Smooth muscle cell (in vitro differentiated cells): ENCODE measurements at regions not wholly inside any gene's neighbourhood (a gene's known extent, or its start where the extent isn't known, plus 50 kb on each side); places are given as distances from the start of the nearest gene placed in this dataset.

Experiments
- DNase-seq: peaks from one replicate; lab custom pipeline; 2025; ENCODE audit not compliant: unreplicated experiment; lab: John Stamatoyannopoulos, UW
- H2AFZ ChIP-seq: fragments of 200-600 bp; sonication (generic); 2 replicates; pipeline ENCODE4 v1.6.0; 2016; ENCODE audit warnings: antibody characterized with exemption, low read depth, mild to moderate bottlenecking
- H3F3A ChIP-seq: fragments of 200-600 bp; sonication (generic); 2 replicates; pipeline ENCODE4 v1.6.0; 2017; ENCODE audit warnings: antibody characterized with exemption, low read depth
- H3K27ac ChIP-seq: fragments of 200-600 bp; sonication (generic); 2 replicates; pipeline ENCODE4 v1.5.1; 2016; ENCODE audit warnings: low read depth, mild to moderate bottlenecking
- H3K27me3 ChIP-seq: fragments of 200-600 bp; sonication (generic); 2 replicates; pipeline ENCODE4 v1.6.1; 2016; ENCODE audit warnings: low read depth, mild to moderate bottlenecking
- H3K36me3 ChIP-seq: fragments of 200-600 bp; sonication (generic); 2 replicates; pipeline ENCODE4 v1.5.1; 2016; ENCODE audit warnings: low read depth
- H3K4me1 ChIP-seq: fragments of 200-600 bp; sonication (generic); 2 replicates; pipeline ENCODE4 v1.5.1; 2016; ENCODE audit warnings: low read depth
- H3K4me2 ChIP-seq: fragments of 200-600 bp; sonication (generic); 2 replicates; pipeline ENCODE4 v1.6.0; 2016; ENCODE audit warnings: mild to moderate bottlenecking
- H3K4me3 ChIP-seq: fragments of 200-600 bp; sonication (generic); 2 replicates; pipeline ENCODE4 v1.5.1; 2016; ENCODE audit warnings: mild to moderate bottlenecking
- H3K79me2 ChIP-seq: fragments of 200-600 bp; sonication (generic); 2 replicates; pipeline ENCODE4 v1.6.0; 2016; ENCODE audit warnings: low read depth, mild to moderate bottlenecking
- H3K9ac ChIP-seq: fragments of 200-600 bp; sonication (generic); 2 replicates; pipeline ENCODE4 v1.6.0; 2016; ENCODE audit warnings: low read depth
- H3K9me3 ChIP-seq: fragments of 200-600 bp; sonication (generic); replicated peaks from 2 replicates; pipeline ENCODE4 v1.5.1; 2016; ENCODE audit warnings: low read depth
- H4K20me1 ChIP-seq: fragments of 200-600 bp; sonication (generic); 2 replicates; pipeline ENCODE4 v1.6.0; 2016; ENCODE audit warnings: low read depth
- WGBS: methylation state at CpG from one replicate; pipeline ENCODE4 v1.1.7; 2016; ENCODE audit warnings: low lambda C conversion rate; 5-methylcytosine and 5-hydroxymethylcytosine counted together
- TF ChIP-seq, protein P1 (sequence below): fragments of 200-600 bp; sonication (generic); IDR thresholded peaks from 2 replicates; pipeline ENCODE4 v1.5.1; 2017; ENCODE audit warnings: borderline replicate concordance, mild to moderate bottlenecking, antibody characterized with exemption; ENCODE audit not compliant: insufficient read depth, poor library complexity, severe bottlenecking

GRCh38 chr17:12328204-12328603 is 307.5 kb downstream of the MAP2K4 start:
- H3K36me3 ChIP-seq, result no peaks in the 10 kb centered on the region
- H2AFZ ChIP-seq, result no peak overlapping the region
- no peaks in the 10 kb centered on the region for H3K27me3 ChIP-seq
- no peaks in the 10 kb centered on the region for H3F3A ChIP-seq
- no peaks in the 10 kb centered on the region for H4K20me1 ChIP-seq
- H3K4me3 ChIP-seq, result no peak overlapping the region
- no peaks in the 10 kb centered on the region for H3K4me1 ChIP-seq
- no peak overlapping the region for H3K9ac ChIP-seq
- H3K9me3 ChIP-seq, result peaks cover 22% of the 10 kb centered on the region
- no peak overlapping the region for H3K27ac ChIP-seq
- WGBS, result 72% methylated on average over 2 of the region's 2 CpGs
- H3K4me2 ChIP-seq, result no peak overlapping the region
- no peaks in the 10 kb centered on the region for H3K79me2 ChIP-seq
- no peak for DNase-seq
- TF ChIP-seq, protein P1, sequence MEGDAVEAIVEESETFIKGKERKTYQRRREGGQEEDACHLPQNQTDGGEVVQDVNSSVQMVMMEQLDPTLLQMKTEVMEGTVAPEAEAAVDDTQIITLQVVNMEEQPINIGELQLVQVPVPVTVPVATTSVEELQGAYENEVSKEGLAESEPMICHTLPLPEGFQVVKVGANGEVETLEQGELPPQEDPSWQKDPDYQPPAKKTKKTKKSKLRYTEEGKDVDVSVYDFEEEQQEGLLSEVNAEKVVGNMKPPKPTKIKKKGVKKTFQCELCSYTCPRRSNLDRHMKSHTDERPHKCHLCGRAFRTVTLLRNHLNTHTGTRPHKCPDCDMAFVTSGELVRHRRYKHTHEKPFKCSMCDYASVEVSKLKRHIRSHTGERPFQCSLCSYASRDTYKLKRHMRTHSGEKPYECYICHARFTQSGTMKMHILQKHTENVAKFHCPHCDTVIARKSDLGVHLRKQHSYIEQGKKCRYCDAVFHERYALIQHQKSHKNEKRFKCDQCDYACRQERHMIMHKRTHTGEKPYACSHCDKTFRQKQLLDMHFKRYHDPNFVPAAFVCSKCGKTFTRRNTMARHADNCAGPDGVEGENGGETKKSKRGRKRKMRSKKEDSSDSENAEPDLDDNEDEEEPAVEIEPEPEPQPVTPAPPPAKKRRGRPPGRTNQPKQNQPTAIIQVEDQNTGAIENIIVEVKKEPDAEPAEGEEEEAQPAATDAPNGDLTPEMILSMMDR, result no peak

- Histone ChIP-seq H3K36me3 (no peaks in the 10 kb centered on the region), H3F3A (no peaks in the 10 kb centered on the region), H4K20me1 (no peaks in the 10 kb centered on the region), H3K4me2 (no peak overlapping the region), H2AFZ (no peak overlapping the region), H3K4me3 (no peak overlapping the region), H3K79me2 (no peaks in the 10 kb centered on the region), H3K9ac (no peak overlapping the region), H3K27me3 (no peaks in the 10 kb centered on the region), H3K4me1 (no peaks in the 10 kb centered on the region), H3K27ac (no peak overlapping the region), H3K9me3 (peaks cover 22% of the 10 kb centered on the region)
- no peak for DNase-seq
- TF ChIP-seq, protein P1, result no peak
- 88% methylated on average over 1 of the region's 1 CpG for WGBS
These were observed 309.8 kb downstream of the MAP2K4 start for GRCh38 chr17:12330456-12330855.

GRCh38 chr17:12341328-12341727 is 320.7 kb downstream of the MAP2K4 start:
- Histone ChIP-seq H3K9me3 (no peaks in the 10 kb centered on the region), H3K27ac (no peak overlapping the region), H3K4me2 (no peak overlapping the region), H4K20me1 (no peaks in the 10 kb centered on the region), H3K9ac (no peak overlapping the region), H3K4me1 (no peaks in the 10 kb centered on the region), H3K4me3 (no peak overlapping the region), H3F3A (no peaks in the 10 kb centered on the region), H3K79me2 (no peaks in the 10 kb centered on the region), H2AFZ (no peak overlapping the region), H3K27me3 (no peaks in the 10 kb centered on the region), H3K36me3 (no peaks in the 10 kb centered on the region)
- no peak for DNase-seq
- TF ChIP-seq, protein P1, result no peak
- whole genome bisulfite sequencing, result 76% methylated on average over 2 of the region's 2 CpGs

DNA sequence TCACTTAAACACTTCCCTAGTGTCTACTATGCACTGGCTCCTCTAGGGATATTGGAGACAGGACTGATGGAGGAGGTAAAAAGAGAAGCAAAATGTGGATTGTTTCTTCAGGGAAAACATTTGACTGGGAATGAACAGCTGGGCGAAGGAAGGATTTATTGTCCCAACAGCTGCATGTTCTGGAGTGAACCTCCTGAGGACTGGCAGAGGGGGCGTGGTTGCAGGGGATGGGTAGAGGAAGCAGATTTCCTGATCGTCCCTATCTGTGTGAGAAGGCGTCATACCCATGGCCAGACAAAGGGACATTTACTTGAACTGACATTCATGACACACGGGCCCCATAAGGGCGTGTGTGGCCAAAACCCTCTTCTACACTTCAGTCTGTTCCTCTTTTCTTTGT is 321.5 kb downstream of the MAP2K4 start:
- no peak overlapping the region for H2AFZ ChIP-seq
- DNase-seq, result no peak
- no peak overlapping the region for H3K9ac ChIP-seq
- H3K79me2 ChIP-seq, result no peaks in the 10 kb centered on the region
- H3K27me3 ChIP-seq, result no peaks in the 10 kb centered on the region
- TF ChIP-seq, protein P1, result no peak
- H3K4me2 ChIP-seq, result no peak overlapping the region
- no peaks in the 10 kb centered on the region for H4K20me1 ChIP-seq
- no peak overlapping the region for H3K27ac ChIP-seq
- H3K9me3 ChIP-seq, result no peaks in the 10 kb centered on the region
- no peaks in the 10 kb centered on the region for H3K36me3 ChIP-seq
- H3F3A ChIP-seq, result no peaks in the 10 kb centered on the region
- no peaks in the 10 kb centered on the region for H3K4me1 ChIP-seq
- WGBS, result 80% methylated on average over 6 of the region's 6 CpGs
- no peak overlapping the region for H3K4me3 ChIP-seq
